ENCODE measurements at regions not wholly inside any gene's neighbourhood (a gene's known extent, or its start where the extent isn't known, plus 50 kb on each side); places are given as distances from the start of the nearest gene placed in this dataset.

- Histone ChIP-seq H3K9ac (replicated peaks; ENCODE audit: extremely low read depth, insufficient read depth, low read length) (no peak overlapping the region), H4K20me1 (replicated peaks; ENCODE audit: control insufficient read depth, extremely low read depth, insufficient read depth, low read length) (no peaks in the 10 kb centered on the region), H3K4me3 (replicated peaks in 1 of 3; ENCODE audit: insufficient read depth in 1 of 3, low read depth in 1 of 3, low read length in 3 of 3) (no peak overlapping the region), H3K36me3 (ENCODE audit: control insufficient read depth in 2 of 2, extremely low read depth in 1 of 2, insufficient read depth in 2 of 2, low read length in 2 of 2) (no peaks in the 10 kb centered on the region), H3K4me2 (ENCODE audit: insufficient read depth, low read length) (no peak overlapping the region), H3K4me1 (ENCODE audit: control insufficient read depth, extremely low read depth, insufficient read depth, low read length) (no peaks in the 10 kb centered on the region), H3K27me3 (ENCODE audit: control insufficient read depth in 2 of 2, insufficient read depth in 2 of 2, low read length in 2 of 2) (peaks cover 0 to 3% of the 10 kb centered on the region in 2 experiments), H3K79me2 (ENCODE audit: control insufficient read depth, insufficient read depth, low read length) (no peaks in the 10 kb centered on the region), H3K9me3 (replicated peaks; ENCODE audit: control insufficient read depth, insufficient read depth, low read length) (no peaks in the 10 kb centered on the region), H3K27ac (ENCODE audit: insufficient read depth, low read depth, low read length) (no peak overlapping the region), H3K9me1 (replicated peaks; ENCODE audit: control insufficient read depth, extremely low read depth, insufficient read depth, low read length) (no peaks in the 10 kb centered on the region), H2AFZ (ENCODE audit: low read depth, low read length) (no peak overlapping the region)
- DNase-seq (ENCODE audit: low read depth, low spot score) (no peak), FAIRE-seq (no peak)
- TF ChIP-seq EZH2 (IDR thresholded peaks at IDR 0.05; ENCODE audit: borderline replicate concordance, low read depth, low read length, severe bottlenecking) (no peak), JUN (IDR thresholded peaks at IDR 0.05; ENCODE audit: borderline replicate concordance, insufficient read depth, insufficient read length, low read depth) (no peak), MYC (IDR thresholded peaks at IDR 0.05; ENCODE audit: low read depth, low read length) (no peak), POLR2A (IDR thresholded peaks at IDR 0.05; ENCODE audit: low read depth, low read length) (no peak)
- BruUV-seq (replicated peaks), result no TSS peak
- dilution Hi-C loops (cut with MboI; ENCODE audit: extremely low pct_ligation_motif_present, low sequenced_read_pairs), result no loop called here
- intact Hi-C loops (cut with micrococcal nuclease), result no loop called here
- POLR2A ChIA-PET, result no interaction called here
- CTCF ChIA-PET, result no interaction called here
Observed at GRCh38 chr20:40181676-40182075, 507.4 kb downstream of the MAFB start.

DNA sequence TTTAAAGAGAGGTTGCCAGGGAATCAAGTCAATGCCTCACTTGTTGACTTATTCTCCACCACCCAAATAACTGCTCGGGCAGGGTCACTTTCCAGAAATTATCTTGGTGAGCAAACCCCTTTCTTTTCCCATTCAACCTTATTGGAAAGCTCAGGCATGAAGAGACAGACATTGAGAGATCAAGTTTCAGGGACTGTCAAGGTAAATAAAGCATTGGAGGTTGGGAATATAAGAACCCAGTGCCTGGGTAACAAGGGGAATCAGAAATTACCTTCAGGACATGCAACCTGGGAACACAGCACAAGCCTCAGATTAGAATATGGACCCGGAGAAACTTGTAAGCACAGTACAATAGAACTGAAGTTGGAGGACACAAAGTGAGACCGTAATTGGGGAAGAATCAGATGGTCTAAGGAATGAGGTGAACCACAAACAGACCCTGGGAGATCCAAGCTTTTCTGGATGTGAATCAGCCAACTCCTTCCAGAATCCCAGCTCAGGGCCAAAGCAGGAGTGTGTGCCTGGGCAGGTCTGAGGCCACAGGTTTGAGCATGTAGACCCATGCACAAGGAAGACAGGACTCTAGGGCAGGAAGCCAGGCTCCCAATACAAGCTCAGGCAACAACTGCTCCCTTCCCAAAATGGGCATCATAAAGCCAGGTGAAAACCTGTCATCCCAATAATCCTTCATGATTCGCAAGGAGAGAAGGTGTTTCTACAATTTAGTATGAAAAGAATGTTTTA is 512.8 kb downstream of the MAFB start:
- H3K27ac ChIP-seq (ENCODE audit: insufficient read depth, low read depth, low read length), result no peak overlapping the region
- DNase-seq (ENCODE audit: low read depth, low spot score) (no peak), FAIRE-seq (no peak)
- H3K27me3 ChIP-seq (ENCODE audit: control insufficient read depth in 2 of 2, insufficient read depth in 2 of 2, low read length in 2 of 2), result no peaks in the 10 kb centered on the region
- H3K9ac ChIP-seq (replicated peaks; ENCODE audit: extremely low read depth, insufficient read depth, low read length), result no peak overlapping the region
- CTCF ChIA-PET, result interaction anchor here (1.1 kb wide), 1 partner anchor 16 kb away, joined by 3 read pairs; no protein-coding TSS in a partner anchor
- no peak overlapping the region for H3K4me3 ChIP-seq (replicated peaks in 1 of 3; ENCODE audit: insufficient read depth in 1 of 3, low read depth in 1 of 3, low read length in 3 of 3)
- POLR2A ChIA-PET, result no interaction called here
- TF ChIP-seq, protein P1, sequence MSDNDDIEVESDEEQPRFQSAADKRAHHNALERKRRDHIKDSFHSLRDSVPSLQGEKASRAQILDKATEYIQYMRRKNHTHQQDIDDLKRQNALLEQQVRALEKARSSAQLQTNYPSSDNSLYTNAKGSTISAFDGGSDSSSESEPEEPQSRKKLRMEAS (IDR thresholded peaks at IDR 0.05; ENCODE audit: insufficient read depth, insufficient read length), result no peak
- BruUV-seq (replicated peaks), result no TSS peak
- no peak overlapping the region for H2AFZ ChIP-seq (ENCODE audit: low read depth, low read length)
- no peaks in the 10 kb centered on the region for H3K79me2 ChIP-seq (ENCODE audit: control insufficient read depth, insufficient read depth, low read length)
- H3K9me1 ChIP-seq (replicated peaks; ENCODE audit: control insufficient read depth, extremely low read depth, insufficient read depth, low read length), result no peaks in the 10 kb centered on the region
- H4K20me1 ChIP-seq (replicated peaks; ENCODE audit: control insufficient read depth, extremely low read depth, insufficient read depth, low read length), result no peaks in the 10 kb centered on the region
- H3K4me1 ChIP-seq (ENCODE audit: control insufficient read depth, extremely low read depth, insufficient read depth, low read length), result no peaks in the 10 kb centered on the region
- dilution Hi-C loops (cut with MboI; ENCODE audit: extremely low pct_ligation_motif_present, low sequenced_read_pairs) (no loop called here), intact Hi-C loops (cut with micrococcal nuclease) (no loop called here)
- H3K9me3 ChIP-seq (replicated peaks; ENCODE audit: control insufficient read depth, insufficient read depth, low read length), result no peaks in the 10 kb centered on the region
- H3K4me2 ChIP-seq (ENCODE audit: insufficient read depth, low read length), result no peak overlapping the region
- no peaks in the 10 kb centered on the region for H3K36me3 ChIP-seq (ENCODE audit: control insufficient read depth in 2 of 2, extremely low read depth in 1 of 2, insufficient read depth in 2 of 2, low read length in 2 of 2)
